Left hindlimb (tissue), 1 donor: ENCODE measurements at regions not wholly inside any gene's neighbourhood (a gene's known extent, or its start where the extent isn't known, plus 50 kb on each side); places are given as distances from the start of the nearest gene placed in this dataset.

ENCODE experiments used
- DNase-seq: peaks from one replicate; pipeline ENCODE4 v3.0.0-alpha.2; 2018

GRCh38 chr9:89697553-89697952 is 92.7 kb downstream of the GADD45G start:
- DNase-seq = no peak

- no peak for DNase-seq
These were observed 93.7 kb downstream of the GADD45G start for GRCh38 chr9:89698411-89699005.

GRCh38 chr9:89699646-89700045 is 94.8 kb downstream of the GADD45G start:
- no peak for DNase-seq

- DNase-seq = no peak
These were observed 96.5 kb downstream of the GADD45G start for GRCh38 chr9:89701221-89701798.

- no peak for DNase-seq
These were observed 97.6 kb downstream of the GADD45G start for GRCh38 chr9:89702401-89702800.

GRCh38 chr9:89705651-89706050 is 100.8 kb downstream of the GADD45G start:
- DNase-seq = no peak

GRCh38 chr9:89706086-89706485 is 101.3 kb downstream of the GADD45G start:
- no peak for DNase-seq

- no peak for DNase-seq
These were observed 101.9 kb downstream of the GADD45G start for GRCh38 chr9:89706731-89707191.

- no peak for DNase-seq
These were observed 105.9 kb downstream of the GADD45G start for GRCh38 chr9:89710697-89711096.

- no peak for DNase-seq
These were observed 107.1 kb downstream of the GADD45G start for GRCh38 chr9:89711866-89712265.

- DNase-seq = no peak
These were observed 107.5 kb downstream of the GADD45G start for GRCh38 chr9:89712283-89712682.

- DNase-seq = no peak
These were observed 109.5 kb downstream of the GADD45G start for GRCh38 chr9:89714321-89714720.

- DNase-seq = no peak
These were observed 110.6 kb downstream of the GADD45G start for GRCh38 chr9:89715318-89715858.

GRCh38 chr9:89715881-89716280 is 111.1 kb downstream of the GADD45G start:
- DNase-seq = no peak

- no peak for DNase-seq
These were observed 111.7 kb downstream of the GADD45G start for GRCh38 chr9:89716559-89716958.

GRCh38 chr9:89718176-89718575 is 113.4 kb downstream of the GADD45G start:
- no peak for DNase-seq

- no peak for DNase-seq
These were observed 113.8 kb downstream of the GADD45G start for GRCh38 chr9:89718651-89719050.

GRCh38 chr9:89719202-89719601 is 114.4 kb downstream of the GADD45G start:
- no peak for DNase-seq

GRCh38 chr9:89720696-89721175 is 115.9 kb downstream of the GADD45G start:
- no peak for DNase-seq

GRCh38 chr9:89721176-89721700 is 116.4 kb downstream of the GADD45G start:
- DNase-seq = no peak

GRCh38 chr9:89721971-89722530 is 117.2 kb downstream of the GADD45G start:
- DNase-seq = no peak

GRCh38 chr9:89722712-89723111 is 117.9 kb downstream of the GADD45G start:
- DNase-seq = no peak

- no peak for DNase-seq
These were observed 118.8 kb downstream of the GADD45G start for GRCh38 chr9:89723469-89724100.
